Large intestine (tissue), 3 donors: ENCODE measurements at regions not wholly inside any gene's neighbourhood (a gene's known extent, or its start where the extent isn't known, plus 50 kb on each side); places are given as distances from the start of the nearest gene placed in this dataset.

Source experiments
- DNase-seq, 2 donors: peaks; one replicate each; pipeline versions ENCODE4 v3.0.0 to v3.0.0-alpha.2; 2013
- H3K27ac ChIP-seq: one replicate; pipeline ENCODE4 v1.5.1; 2013; ENCODE audit warnings: low read length
- H3K27me3 ChIP-seq: 2 replicates; pipeline ENCODE4 v1.6.1; 2013; ENCODE audit warnings: low read length; ENCODE audit not compliant: control insufficient read depth, insufficient read depth
- H3K36me3 ChIP-seq: 2 replicates; pipeline ENCODE4 v1.6.1; 2013; ENCODE audit warnings: low read length; ENCODE audit not compliant: control insufficient read depth, insufficient read depth
- H3K4me1 ChIP-seq: one replicate; pipeline ENCODE4 v1.6.1; 2013; ENCODE audit warnings: low read length; ENCODE audit not compliant: control insufficient read depth, insufficient read depth
- H3K4me3 ChIP-seq: one replicate; pipeline ENCODE4 v1.5.1; 2013; ENCODE audit warnings: low read length
- H3K9me3 ChIP-seq: one replicate; pipeline ENCODE4 v1.6.1; 2013; ENCODE audit warnings: mild to moderate bottlenecking, low read depth, low read length, moderate library complexity; ENCODE audit not compliant: control insufficient read depth
- WGBS: methylation state at CpG from one replicate; pipeline ENCODE4 v1.1.5; 2013; ENCODE audit warnings: low lambda C conversion rate; ENCODE audit not compliant: insufficient coverage; 5-methylcytosine and 5-hydroxymethylcytosine counted together

DNA sequence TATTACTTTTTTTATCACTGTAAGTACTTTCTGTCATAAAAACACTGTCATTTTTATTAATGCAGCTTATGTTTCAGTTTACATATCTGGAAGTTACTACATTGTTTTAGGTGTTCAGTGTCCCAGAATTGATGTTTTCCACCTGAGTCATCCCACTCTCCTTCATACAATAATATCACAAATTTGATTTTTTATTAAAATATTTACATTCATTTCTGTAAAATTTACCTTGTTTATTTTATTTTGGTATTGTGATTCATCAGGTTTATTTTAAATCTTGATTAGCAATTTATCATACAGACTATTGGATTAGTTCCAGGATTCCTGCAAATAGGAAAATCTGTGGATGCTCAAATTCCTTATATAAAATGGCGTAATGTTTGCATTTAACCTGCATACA is 1662.9 kb downstream of the SUCLG1 start:
- Histone ChIP-seq H3K4me1 (no peaks in the 10 kb centered on the region), H3K36me3 (no peaks in the 10 kb centered on the region), H3K27ac (no peak overlapping the region), H3K9me3 (no peaks in the 10 kb centered on the region), H3K27me3 (no peaks in the 10 kb centered on the region), H3K4me3 (no peak overlapping the region)
- no peak for DNase-seq
- 88% methylated on average over 1 of the region's 1 CpG for WGBS

DNA sequence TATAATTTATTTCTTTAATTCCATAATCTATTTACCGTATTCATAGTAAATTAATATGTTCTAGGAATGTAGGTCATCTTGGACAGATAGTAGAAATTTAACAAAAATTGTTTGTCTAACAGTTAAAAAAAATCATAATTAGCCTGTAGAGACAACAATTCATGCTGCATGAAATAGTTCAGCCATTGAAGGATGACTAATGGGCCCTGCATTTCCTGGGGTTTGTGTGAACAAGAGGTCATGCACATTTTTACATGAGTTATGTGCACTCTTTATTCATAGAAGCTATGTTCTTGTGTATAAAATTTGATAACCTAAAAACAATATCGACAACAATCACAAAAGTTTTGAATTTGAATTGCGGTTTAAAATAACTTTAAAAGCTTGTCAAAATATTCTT is 1663.6 kb downstream of the SUCLG1 start:
- DNase-seq, result no peak

DNA sequence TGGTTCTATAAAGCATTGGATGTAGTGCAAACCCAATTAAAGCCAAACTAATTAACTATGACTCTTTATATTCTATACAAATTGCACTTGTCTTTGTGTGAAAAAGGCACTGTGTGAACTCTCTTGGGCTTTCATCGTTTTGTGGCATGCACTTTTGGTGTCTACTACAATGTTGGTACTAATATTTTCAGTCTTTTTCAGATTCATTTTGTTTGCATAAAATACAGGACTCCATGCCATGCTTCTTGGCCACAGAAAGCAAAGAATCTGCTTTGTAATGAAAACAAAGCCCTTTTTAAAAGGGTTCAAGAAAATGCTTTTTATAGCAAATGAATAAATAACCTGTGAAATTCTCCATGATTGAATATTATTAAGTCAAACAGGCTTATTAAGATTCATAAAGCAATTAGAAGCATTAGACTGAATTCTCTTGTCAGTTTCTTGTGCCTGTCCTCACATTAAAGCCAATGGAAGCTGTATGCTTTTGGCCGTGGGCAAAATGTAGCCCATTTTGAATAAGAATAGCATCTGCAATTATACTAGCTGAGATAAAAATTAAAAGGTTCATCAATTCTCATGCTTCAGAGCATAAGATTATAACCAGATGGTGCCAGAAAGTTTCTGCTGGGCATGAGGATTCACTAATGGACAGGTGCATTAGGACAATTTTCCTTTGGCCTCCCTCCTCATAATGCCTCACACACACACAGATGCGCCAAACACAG is 1665.2 kb downstream of the SUCLG1 start:
- Histone ChIP-seq H3K27me3 (no peaks in the 10 kb centered on the region), H3K4me3 (no peak overlapping the region), H3K27ac (no peak overlapping the region), H3K4me1 (no peaks in the 10 kb centered on the region), H3K36me3 (no peaks in the 10 kb centered on the region), H3K9me3 (no peaks in the 10 kb centered on the region)
- no peak for DNase-seq
- 100% methylated on average over 1 of the region's 3 CpGs for WGBS

More for the DNA sequence above, 1663.6 kb downstream of the SUCLG1 start:
- Histone ChIP-seq H3K9me3 (no peaks in the 10 kb centered on the region), H3K27ac (no peak overlapping the region), H3K4me3 (no peak overlapping the region), H3K27me3 (no peaks in the 10 kb centered on the region), H3K36me3 (no peaks in the 10 kb centered on the region), H3K4me1 (no peaks in the 10 kb centered on the region)
- 72% methylated on average over 3 of the region's 3 CpGs for WGBS

DNA sequence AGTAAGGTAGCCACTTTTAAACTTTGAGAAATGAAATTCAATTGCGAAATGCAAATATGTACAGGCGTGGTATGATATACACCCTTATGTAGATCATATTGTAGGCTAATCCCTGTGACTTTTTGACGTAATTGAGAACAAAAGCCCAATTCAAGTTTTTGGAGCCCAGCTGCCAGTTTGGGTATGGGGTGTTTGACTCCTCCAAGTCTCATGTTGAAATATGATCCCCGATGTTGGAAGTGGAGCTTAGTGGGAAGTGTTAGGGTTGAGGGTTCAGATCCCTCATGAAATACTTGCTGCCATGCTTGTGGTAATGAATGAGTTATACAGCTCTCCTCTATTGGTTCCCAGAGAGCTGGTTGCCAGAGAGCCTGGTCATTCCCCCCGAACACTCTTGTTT is 1666.8 kb downstream of the SUCLG1 start:
- no peaks in the 10 kb centered on the region for H3K4me1 ChIP-seq
- H3K36me3 ChIP-seq, result no peaks in the 10 kb centered on the region
- H3K9me3 ChIP-seq, result no peaks in the 10 kb centered on the region
- no peak overlapping the region for H3K27ac ChIP-seq
- 100% methylated on average over 1 of the region's 5 CpGs for WGBS
- H3K4me3 ChIP-seq, result no peak overlapping the region
- H3K27me3 ChIP-seq, result no peaks in the 10 kb centered on the region
- no peak for DNase-seq

DNA sequence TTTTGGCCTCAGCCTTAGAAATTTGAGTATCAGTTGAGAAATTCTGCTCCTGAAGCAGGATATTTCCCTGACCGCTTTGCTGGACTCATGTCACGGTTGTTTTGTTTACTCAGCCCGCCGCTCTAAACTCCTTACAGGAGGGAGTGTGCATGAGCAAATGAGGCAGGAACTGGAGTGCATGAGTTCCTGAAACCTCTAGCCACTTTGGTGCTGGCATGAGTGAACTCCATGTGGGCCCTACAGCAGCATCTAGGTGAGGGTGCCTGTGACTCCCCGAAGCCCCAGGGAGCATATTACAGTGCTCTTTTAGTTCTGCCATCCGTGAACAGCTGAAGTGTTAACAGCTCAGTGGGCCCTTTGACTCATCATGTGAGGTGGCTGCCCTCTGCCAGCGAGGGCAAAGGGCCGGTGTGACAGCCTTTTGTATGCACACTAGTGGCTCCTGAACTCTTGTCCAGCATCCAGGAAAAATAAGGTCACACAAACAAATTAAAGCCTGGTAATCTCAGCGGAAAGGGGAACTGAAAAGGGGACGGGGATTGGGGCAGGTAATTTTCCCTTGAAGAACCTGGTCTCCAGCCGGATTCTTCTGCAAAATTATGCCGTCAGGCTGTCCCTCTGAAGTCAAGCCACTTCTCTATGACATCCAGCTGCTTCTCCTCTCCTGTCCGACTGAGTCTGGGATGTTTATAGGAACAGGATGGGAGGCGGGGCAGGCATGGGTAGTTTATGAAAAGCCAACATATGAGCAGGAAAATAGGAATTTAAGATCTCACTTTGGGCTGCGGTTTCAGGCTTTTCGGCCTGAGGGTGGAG is 1668.7 kb downstream of the SUCLG1 start:
- Histone ChIP-seq H3K27ac (no peak overlapping the region), H3K36me3 (no peaks in the 10 kb centered on the region), H3K4me3 (no peak overlapping the region), H3K9me3 (no peaks in the 10 kb centered on the region), H3K4me1 (no peaks in the 10 kb centered on the region), H3K27me3 (no peaks in the 10 kb centered on the region)
- DNase-seq, result peak in 1 of 2 donors; percentile 9
- WGBS, result no CpG with 5 or more reads among the region's 16 CpGs

DNA sequence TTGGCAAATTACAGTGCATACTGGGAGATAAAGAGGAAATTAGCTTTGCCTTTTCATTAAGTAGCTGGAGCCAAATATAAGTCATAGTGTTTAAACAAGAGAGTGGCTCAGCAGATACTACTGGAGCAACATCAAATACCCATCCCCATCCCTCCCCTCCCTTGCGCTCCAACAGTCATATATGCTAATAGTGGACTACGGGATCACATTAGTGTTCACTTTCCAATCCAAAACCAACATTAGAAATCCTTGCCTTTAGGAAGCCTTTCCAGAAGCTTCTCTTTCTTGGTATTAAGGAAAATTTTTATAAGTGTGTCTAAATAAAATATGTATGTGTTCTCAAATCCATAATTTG is 1669.3 kb downstream of the SUCLG1 start:
- Histone ChIP-seq H3K27ac (no peak overlapping the region), H3K9me3 (no peaks in the 10 kb centered on the region), H3K36me3 (no peaks in the 10 kb centered on the region), H3K4me3 (no peak overlapping the region), H3K27me3 (no peaks in the 10 kb centered on the region), H3K4me1 (no peaks in the 10 kb centered on the region)
- no peak for DNase-seq
- WGBS, result no CpG with 5 or more reads among the region's 2 CpGs

DNA sequence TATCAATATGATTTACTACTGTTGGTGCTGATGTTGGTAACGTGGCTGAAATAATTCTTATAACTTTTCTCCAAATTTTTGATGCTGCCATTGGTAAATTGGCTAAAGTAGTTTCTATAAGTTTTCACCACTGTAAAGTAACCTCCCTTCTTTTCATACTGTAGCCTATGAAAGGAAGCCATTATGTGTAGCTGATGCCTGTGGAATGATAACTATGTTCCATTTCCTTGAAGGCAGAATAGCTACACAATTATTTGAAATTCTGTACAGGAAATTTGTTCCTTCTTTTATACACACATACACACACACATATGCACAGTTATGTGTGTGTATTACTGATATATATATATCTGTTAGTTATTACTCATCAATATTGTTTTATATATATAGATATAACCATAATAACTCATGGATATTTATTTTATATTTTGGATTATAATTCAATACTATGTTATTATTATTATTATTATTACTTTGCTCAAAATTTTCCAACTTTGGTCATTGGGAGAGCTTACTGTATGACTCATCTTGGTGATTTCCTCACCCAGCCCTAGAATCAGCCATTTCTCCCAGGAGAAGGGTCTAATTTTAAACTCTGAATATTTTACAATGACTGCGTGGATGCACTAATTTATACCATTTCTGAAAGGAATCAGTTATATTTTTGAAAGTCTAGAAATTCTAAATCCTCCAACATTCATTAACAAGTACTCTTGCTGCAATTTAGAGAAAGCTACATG is 1677.7 kb downstream of the SUCLG1 start:
- Histone ChIP-seq H3K27me3 (no peaks in the 10 kb centered on the region), H3K4me1 (no peaks in the 10 kb centered on the region), H3K27ac (no peak overlapping the region), H3K9me3 (no peaks in the 10 kb centered on the region), H3K4me3 (no peak overlapping the region), H3K36me3 (no peaks in the 10 kb centered on the region)
- no peak for DNase-seq
- 66% methylated on average over 2 of the region's 2 CpGs for WGBS

DNA sequence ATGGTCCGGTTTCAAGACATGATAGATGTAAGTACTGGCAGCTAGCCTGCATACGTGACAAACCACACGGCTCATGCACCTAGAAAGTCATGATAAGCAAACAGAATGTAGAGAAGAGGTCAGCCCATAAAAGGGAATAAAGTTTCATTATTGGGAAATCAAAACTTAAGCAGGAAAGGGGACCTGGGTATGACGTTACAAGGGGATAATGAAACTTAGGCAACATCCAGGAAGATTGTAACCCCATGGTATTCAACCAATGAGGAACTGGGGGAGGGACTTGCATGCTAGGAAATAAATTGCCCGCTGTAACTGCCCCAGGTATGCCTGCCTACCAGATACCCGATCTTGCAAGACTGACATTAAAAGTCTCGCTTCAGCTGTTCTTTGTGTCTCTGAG is 1679.0 kb downstream of the SUCLG1 start:
- no peaks in the 10 kb centered on the region for H3K9me3 ChIP-seq
- H3K27ac ChIP-seq, result no peak overlapping the region
- WGBS, result 100% methylated on average over 1 of the region's 7 CpGs
- no peaks in the 10 kb centered on the region for H3K27me3 ChIP-seq
- no peak for DNase-seq
- H3K4me3 ChIP-seq, result no peak overlapping the region
- no peaks in the 10 kb centered on the region for H3K4me1 ChIP-seq
- no peaks in the 10 kb centered on the region for H3K36me3 ChIP-seq

DNA sequence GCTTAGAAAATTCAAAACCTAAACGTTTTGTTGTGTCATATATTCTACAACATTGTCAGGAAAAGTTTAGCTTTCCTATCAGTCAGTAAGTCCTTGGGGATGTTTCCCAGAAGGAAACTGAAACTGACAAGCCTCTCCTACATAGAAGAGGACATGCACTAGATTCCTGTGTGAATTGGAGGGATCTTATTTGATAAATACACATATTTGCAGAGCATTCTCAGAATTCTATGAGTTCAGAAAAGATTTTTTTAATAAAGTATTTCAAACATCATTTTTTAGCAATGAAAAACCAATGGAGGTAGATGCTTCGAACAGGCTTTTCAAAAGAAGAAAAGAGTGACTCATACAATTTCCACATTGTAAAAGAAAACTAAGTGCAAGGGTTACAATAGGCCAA is 1706.7 kb downstream of the SUCLG1 start:
- H3K27ac ChIP-seq, result no peak overlapping the region
- no peaks in the 10 kb centered on the region for H3K4me1 ChIP-seq
- peaks cover 3% of the 10 kb centered on the region for H3K9me3 ChIP-seq
- H3K36me3 ChIP-seq, result no peaks in the 10 kb centered on the region
- no peak for DNase-seq
- H3K27me3 ChIP-seq, result no peaks in the 10 kb centered on the region
- WGBS, result 67% methylated on average over 2 of the region's 2 CpGs
- no peak overlapping the region for H3K4me3 ChIP-seq

DNA sequence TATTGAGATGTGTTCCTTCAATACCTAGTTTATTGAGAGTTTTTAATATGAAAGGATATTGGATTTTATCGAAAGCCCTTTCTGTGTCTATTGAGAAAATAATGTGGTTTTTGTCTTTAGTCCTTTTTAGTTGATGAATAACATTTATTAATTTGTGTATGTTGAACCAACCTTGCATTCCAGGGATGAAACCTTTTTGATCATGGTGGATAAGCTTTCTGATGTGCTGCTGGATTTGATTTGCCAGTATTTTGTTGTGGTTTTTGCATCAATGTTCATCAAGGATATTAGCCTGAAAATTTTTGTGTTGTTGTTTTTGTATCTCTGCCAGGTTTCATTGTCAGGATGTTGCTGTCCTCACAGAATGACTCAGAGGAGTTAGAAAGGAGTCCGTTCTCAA is 1710.4 kb downstream of the SUCLG1 start:
- Histone ChIP-seq H3K4me1 (no peaks in the 10 kb centered on the region), H3K4me3 (no peak overlapping the region), H3K27me3 (no peaks in the 10 kb centered on the region), H3K27ac (no peak overlapping the region), H3K36me3 (no peaks in the 10 kb centered on the region), H3K9me3 (peaks cover 3% of the 10 kb centered on the region)
- DNase-seq, result no peak
- WGBS, result 100% methylated on average over 1 of the region's 2 CpGs
